MCF 10A (cell line): ENCODE measurements at regions not wholly inside any gene's neighbourhood (a gene's known extent, or its start where the extent isn't known, plus 50 kb on each side); places are given as distances from the start of the nearest gene placed in this dataset.
A peak's percentile ranks its signal among the peaks of the same experiment; 100 is the strongest.

Experiments
- BruUV-seq: library from RNA; stranded (reverse); fragments of 400-500 nt; replicated peaks from 2 replicates; lab custom pipeline; 2021; lab: Mats Ljungman, UMichigan
- CTCF ChIA-PET: fragments of 300-600 bp; sonication (Branson Sonifier 250); formaldehyde crosslinking; extraction: SDS; loops from one replicate; lab custom pipeline; 2021; ENCODE audit warnings: antibody characterized with exemption, inconsistent platforms; lab: Yijun Ruan, JAX
- POLR2A ChIA-PET: fragments of 300-600, 350-650 bp; sonication (Branson Sonifier 250); formaldehyde crosslinking; extraction: SDS; loops from one replicate; lab custom pipeline; 2020; ENCODE audit warnings: antibody characterized with exemption, inconsistent platforms; lab: Yijun Ruan, JAX
- DNase-seq: peaks from one replicate; pipeline ENCODE4 v3.0.0-alpha.2; 2018; ENCODE audit not compliant: unreplicated experiment
- H3K27ac Mint-ChIP-seq: one replicate; pipeline ENCODE4 v1.8.0; 2022; ENCODE audit warnings: mild to moderate bottlenecking, low read depth, mixed read lengths; ENCODE audit not compliant: unreplicated experiment
- H3K27me3 Mint-ChIP-seq: one replicate; pipeline ENCODE4 v1.8.0; 2022; ENCODE audit warnings: mixed read lengths; ENCODE audit not compliant: insufficient read depth, unreplicated experiment
- H3K36me3 Mint-ChIP-seq: one replicate; pipeline ENCODE4 v1.8.0; 2022; ENCODE audit warnings: mild to moderate bottlenecking, moderate library complexity, mixed read lengths; ENCODE audit not compliant: insufficient read depth, unreplicated experiment
- H3K4me1 Mint-ChIP-seq: one replicate; pipeline ENCODE4 v1.8.0; 2022; ENCODE audit warnings: mixed read lengths; ENCODE audit not compliant: insufficient read depth, unreplicated experiment
- H3K4me3 Mint-ChIP-seq: one replicate; pipeline ENCODE4 v1.8.0; 2022; ENCODE audit warnings: mild to moderate bottlenecking, moderate library complexity, mixed read lengths; ENCODE audit not compliant: unreplicated experiment
- H3K9me3 Mint-ChIP-seq: one replicate; pipeline ENCODE4 v1.8.0; 2022; ENCODE audit warnings: mixed read lengths; ENCODE audit not compliant: unreplicated experiment
- CTCF ChIP-seq: fragments of 200-600 bp; IDR thresholded peaks from one replicate; pipeline ENCODE4 v1.8.0; 2022; ENCODE audit warnings: antibody characterized with exemption, mild to moderate bottlenecking; ENCODE audit not compliant: unreplicated experiment
- intact Hi-C: fragments of 100-400 bp; cut with micrococcal nuclease; formaldehyde crosslinking; loops from 2 replicates; pipeline ENCODE4 v1.14.1; 2022

GRCh38 chr2:42849311-42849710 lies 56.9 kb upstream of the HAAO start:
- CTCF ChIA-PET: interaction anchor here (0.5 to 2.9 kb wide), 6 partner anchors 10 to 378 kb away, joined by 3 to 11 read pairs (median 4); no protein-coding TSS in a partner anchor
- no TSS peak for BruUV-seq
- Mint-ChIP-seq H3K27me3 (no peaks in the 10 kb centered on the region), H3K4me1 (peaks cover 7% of the 10 kb centered on the region), H3K27ac (no peak overlapping the region), H3K9me3 (no peaks in the 10 kb centered on the region), H3K4me3 (no peak overlapping the region), H3K36me3 (no peaks in the 10 kb centered on the region)
- intact Hi-C loops: no loop called here
- DNase-seq: no peak
- TF ChIP-seq CTCF: no peak
- POLR2A ChIA-PET: no interaction called here

GRCh38 chr2:42848726-42849290 lies 56.4 kb upstream of the HAAO start:
- DNase-seq: no peak
- Mint-ChIP-seq H3K9me3 (no peaks in the 10 kb centered on the region), H3K27ac (no peak overlapping the region), H3K36me3 (no peaks in the 10 kb centered on the region), H3K27me3 (no peaks in the 10 kb centered on the region), H3K4me1 (peaks cover 2% of the 10 kb centered on the region), H3K4me3 (no peak overlapping the region)
- no peak for TF ChIP-seq CTCF
- BruUV-seq: no TSS peak
- ChIA-PET CTCF (interaction anchor here (1.7 to 2.9 kb wide), 2 partner anchors 10 to 12 kb away, joined by 3 to 11 read pairs; no protein-coding TSS in a partner anchor), POLR2A (no interaction called here)
- intact Hi-C loops: no loop called here

GRCh38 chr2:42848265-42848664 lies 55.9 kb upstream of the HAAO start:
- no TSS peak for BruUV-seq
- no peak for TF ChIP-seq CTCF
- POLR2A ChIA-PET: no interaction called here
- CTCF ChIA-PET: interaction anchor here (0.7 to 2.9 kb wide), 5 partner anchors 10 to 944 kb away, joined by 3 to 12 read pairs (median 6); no protein-coding TSS in a partner anchor
- intact Hi-C loops: no loop called here
- Mint-ChIP-seq H3K27ac (no peak overlapping the region), H3K36me3 (no peaks in the 10 kb centered on the region), H3K27me3 (no peaks in the 10 kb centered on the region), H3K4me1 (peaks cover 5% of the 10 kb centered on the region), H3K9me3 (no peaks in the 10 kb centered on the region), H3K4me3 (no peak overlapping the region)
- DNase-seq: peak; percentile 6

- no TSS peak for BruUV-seq
- Mint-ChIP-seq H3K4me3 (no peak overlapping the region), H3K4me1 (peaks cover 6% of the 10 kb centered on the region), H3K27me3 (no peaks in the 10 kb centered on the region), H3K27ac (no peak overlapping the region), H3K9me3 (no peaks in the 10 kb centered on the region), H3K36me3 (no peaks in the 10 kb centered on the region)
- POLR2A ChIA-PET: interaction anchor here (0.7 kb wide), 1 partner anchor 600 kb away, joined by 3 read pairs; no protein-coding TSS in a partner anchor
- intact Hi-C loops: no loop called here
- CTCF ChIA-PET: interaction anchor here (0.6 to 2.6 kb wide), 4 partner anchors 11 to 944 kb away, joined by 3 to 12 read pairs (median 4); no protein-coding TSS in a partner anchor
- no peak for TF ChIP-seq CTCF
- no peak for DNase-seq
Measured at GRCh38 chr2:42847596-42848151, 55.3 kb upstream of the HAAO start.
